ENCODE measurements at regions not wholly inside any gene's neighbourhood (a gene's known extent, or its start where the extent isn't known, plus 50 kb on each side); places are given as distances from the start of the nearest gene placed in this dataset.
"Not testable (repeated sequence)": the region's sequence is repeated elsewhere in the genome, so short reads cannot be mapped to it uniquely, and the experiment has no call there.

- TF ChIP-seq SPI1 (IDR thresholded peaks at IDR 0.05; ENCODE audit: low read depth, low read length) (no peak), POU2F2 (IDR thresholded peaks at IDR 0.05; ENCODE audit: low read depth, low read length) (no peak), TAF1 (IDR thresholded peaks at IDR 0.05; ENCODE audit: low read depth, low read length) (no peak), POLR2AphosphoS5 (IDR thresholded peaks at IDR 0.05; ENCODE audit: low read depth, low read length) (no peak)
- peak; percentile 69 for FAIRE-seq
- DNase-seq (ENCODE audit: insufficient read length, low spot score): no peak
Measured at GRCh38 chrY:16639777-16640176, 1240.2 kb downstream of the CDY2B start.

DNA sequence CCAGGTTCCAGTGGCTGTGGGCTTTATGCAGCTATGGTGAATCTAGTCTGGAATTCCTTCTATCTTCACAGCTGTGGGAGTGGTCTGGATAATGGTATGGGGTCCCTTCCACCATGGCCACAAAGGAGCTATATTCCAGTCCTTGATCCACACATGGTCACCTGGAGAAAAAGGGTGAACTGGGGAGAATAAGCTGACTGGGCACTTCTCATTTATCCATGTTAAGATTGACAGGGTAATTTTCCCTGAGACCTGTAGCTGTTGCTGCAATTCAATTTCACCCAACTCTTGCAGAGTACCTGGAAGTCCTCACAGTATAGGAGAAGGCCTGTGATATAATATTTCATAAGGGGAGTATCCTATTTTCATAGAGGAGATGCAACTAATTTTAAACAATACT lies 1241.3 kb downstream of the CDY2B start:
- peak; percentile 70 for FAIRE-seq
- DNase-seq (ENCODE audit: insufficient read length, low spot score): not testable (repeated sequence)

DNA sequence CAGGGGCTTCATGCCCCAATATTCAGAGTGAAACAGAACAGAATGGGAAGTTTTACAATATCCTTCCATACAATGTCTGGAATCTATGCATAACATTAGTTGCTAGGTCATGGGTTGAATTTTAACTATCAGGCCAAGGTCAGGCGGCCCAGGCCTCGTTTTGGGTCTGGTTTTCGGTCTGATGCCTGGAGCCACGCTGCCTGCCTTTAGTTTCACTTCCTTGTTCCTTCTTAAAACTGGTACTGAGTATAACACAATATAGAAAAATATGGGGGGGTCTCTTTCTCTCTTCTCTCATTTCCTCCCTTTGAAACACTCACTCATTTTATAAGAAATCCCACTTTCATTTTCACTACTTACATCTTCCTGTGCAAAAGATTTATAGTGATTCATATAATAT lies 1243.8 kb downstream of the CDY2B start:
- TF ChIP-seq PAX5 (IDR thresholded peaks at IDR 0.05; ENCODE audit: insufficient read depth, low read length, severe bottlenecking) (peak; percentile 17), POU2F2 (IDR thresholded peaks at IDR 0.05; ENCODE audit: low read depth, low read length) (no peak), SPI1 (IDR thresholded peaks at IDR 0.05; ENCODE audit: low read depth, low read length) (peak; percentile 93), POLR2AphosphoS5 (IDR thresholded peaks at IDR 0.05; ENCODE audit: low read depth, low read length) (no peak)
- peak; percentile 87 for FAIRE-seq
- no peak for DNase-seq (ENCODE audit: insufficient read length, low spot score)

GRCh38 chrY:16629146-16629545 lies 1250.9 kb downstream of the CDY2B start:
- FAIRE-seq (no peak), DNase-seq (ENCODE audit: insufficient read length, low spot score) (no peak)
- no peak for TF ChIP-seq SPI1 (IDR thresholded peaks at IDR 0.05; ENCODE audit: low read depth, low read length)
- no peak for TF ChIP-seq POLR2A (IDR thresholded peaks at IDR 0.05; ENCODE audit: low read depth, low read length)
- TF ChIP-seq TAF1 (IDR thresholded peaks at IDR 0.05; ENCODE audit: low read depth, low read length): no peak
- TF ChIP-seq POLR2AphosphoS5 (IDR thresholded peaks at IDR 0.05; ENCODE audit: low read depth, low read length): no peak
- no peak for TF ChIP-seq PAX5 (IDR thresholded peaks at IDR 0.05; ENCODE audit: insufficient read depth, low read length, severe bottlenecking)
- no peak for TF ChIP-seq POU2F2 (IDR thresholded peaks at IDR 0.05; ENCODE audit: low read depth, low read length)

DNA sequence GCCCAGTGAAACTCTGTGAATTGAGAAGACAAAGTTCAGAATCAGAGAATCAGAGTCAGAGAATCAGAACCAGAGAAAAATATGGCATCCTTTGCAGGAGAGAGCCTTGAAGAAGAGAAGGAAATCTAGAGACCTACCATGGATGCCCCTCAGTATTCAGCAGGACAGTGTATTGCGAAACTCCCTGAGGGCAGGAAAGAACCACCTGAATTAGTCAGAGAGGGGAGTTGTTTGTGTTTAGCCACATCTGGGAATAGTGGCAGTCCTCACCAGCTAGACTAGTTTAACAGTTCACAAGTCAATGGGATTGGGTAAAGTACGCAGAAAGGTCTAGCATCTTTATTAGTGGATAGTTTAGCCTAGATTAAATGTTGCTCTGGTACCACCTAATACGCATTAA lies 1252.9 kb downstream of the CDY2B start:
- TF ChIP-seq POLR2A (IDR thresholded peaks at IDR 0.05; ENCODE audit: low read depth, low read length) (no peak), SPI1 (IDR thresholded peaks at IDR 0.05; ENCODE audit: low read depth, low read length) (no peak), TAF1 (IDR thresholded peaks at IDR 0.05; ENCODE audit: low read depth, low read length) (no peak), POU2F2 (IDR thresholded peaks at IDR 0.05; ENCODE audit: low read depth, low read length) (no peak)
- DNase-seq (ENCODE audit: insufficient read length, low spot score) (no peak), FAIRE-seq (no peak)

DNA sequence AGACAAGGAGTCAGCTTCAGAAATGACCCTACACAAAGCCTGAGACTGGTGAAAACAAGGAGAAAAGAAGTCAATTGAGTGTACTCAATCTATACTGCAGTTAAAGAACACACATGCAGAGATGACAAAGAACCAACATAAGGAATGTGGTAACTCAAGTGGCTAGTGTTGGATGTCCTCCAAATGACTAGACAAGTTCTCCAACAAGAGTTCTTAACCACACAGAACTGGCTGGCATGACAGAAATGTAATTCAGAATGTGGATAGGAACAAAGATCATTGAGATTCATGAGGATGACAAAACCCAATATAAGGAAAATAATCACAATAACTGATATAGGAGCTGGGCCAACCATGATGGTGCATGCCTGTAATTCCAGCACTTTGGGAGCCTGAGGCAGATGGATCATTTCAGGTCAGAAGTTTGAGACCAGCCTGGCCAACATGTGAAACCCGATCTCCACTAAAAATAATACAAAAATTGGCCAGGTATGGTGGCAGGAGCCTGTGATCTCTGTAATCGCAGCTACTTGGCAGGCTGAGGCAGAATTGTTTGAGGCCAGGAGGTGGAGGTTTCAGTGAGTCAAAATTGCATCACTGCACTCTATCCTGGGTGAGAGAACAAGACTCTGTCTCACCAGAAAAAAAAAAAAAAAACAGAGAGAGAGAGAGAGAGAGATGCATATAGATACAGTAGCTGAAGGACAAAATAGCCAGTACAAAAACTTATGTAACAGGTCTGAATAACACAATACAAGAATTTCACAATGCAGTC lies 1263.6 kb downstream of the CDY2B start:
- no peak for DNase-seq (ENCODE audit: insufficient read length, low spot score)
- TF ChIP-seq SPI1 (IDR thresholded peaks at IDR 0.05; ENCODE audit: low read depth, low read length) (no peak), PAX5 (IDR thresholded peaks at IDR 0.05; ENCODE audit: insufficient read depth, low read length, severe bottlenecking) (no peak), POLR2A (IDR thresholded peaks at IDR 0.05; ENCODE audit: low read depth, low read length) (no peak), POLR2AphosphoS5 (IDR thresholded peaks at IDR 0.05; ENCODE audit: low read depth, low read length) (no peak), TAF1 (IDR thresholded peaks at IDR 0.05; ENCODE audit: low read depth, low read length) (no peak)
- no peak for FAIRE-seq

- FAIRE-seq (no peak), DNase-seq (ENCODE audit: insufficient read length, low spot score) (no peak)
- TF ChIP-seq POU2F2 (IDR thresholded peaks at IDR 0.05; ENCODE audit: low read depth, low read length) (no peak), PAX5 (IDR thresholded peaks at IDR 0.05; ENCODE audit: insufficient read depth, low read length, severe bottlenecking) (no peak), SPI1 (IDR thresholded peaks at IDR 0.05; ENCODE audit: low read depth, low read length) (no peak), POLR2A (IDR thresholded peaks at IDR 0.05; ENCODE audit: low read depth, low read length) (no peak), TAF1 (IDR thresholded peaks at IDR 0.05; ENCODE audit: low read depth, low read length) (no peak), POLR2AphosphoS5 (IDR thresholded peaks at IDR 0.05; ENCODE audit: low read depth, low read length) (no peak)
Measured at GRCh38 chrY:16608679-16609078, 1271.3 kb downstream of the CDY2B start.

DNA sequence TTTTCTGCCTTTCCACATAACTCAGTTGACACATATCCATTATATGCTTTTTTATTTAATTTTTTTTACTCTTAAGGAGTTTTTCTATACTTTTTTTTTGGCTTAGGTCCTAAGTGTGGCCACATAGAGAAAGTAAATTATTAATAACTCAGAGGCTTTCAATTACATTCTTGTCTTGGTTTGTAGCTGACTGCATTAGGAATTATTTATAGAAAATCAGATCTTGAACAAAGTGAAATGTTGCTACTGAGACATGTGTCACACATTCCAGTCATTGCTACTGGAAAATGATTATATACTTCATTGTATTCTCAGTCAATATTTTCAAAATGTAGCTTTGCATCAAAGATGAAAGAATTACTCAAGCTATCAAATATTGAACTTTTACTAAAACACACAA lies 1277.9 kb downstream of the CDY2B start:
- FAIRE-seq (no peak), DNase-seq (ENCODE audit: insufficient read length, low spot score) (no peak)
- TF ChIP-seq SPI1 (IDR thresholded peaks at IDR 0.05; ENCODE audit: low read depth, low read length) (no peak), POLR2A (IDR thresholded peaks at IDR 0.05; ENCODE audit: low read depth, low read length) (no peak), POLR2AphosphoS5 (IDR thresholded peaks at IDR 0.05; ENCODE audit: low read depth, low read length) (no peak), PAX5 (IDR thresholded peaks at IDR 0.05; ENCODE audit: insufficient read depth, low read length, severe bottlenecking) (no peak), TAF1 (IDR thresholded peaks at IDR 0.05; ENCODE audit: low read depth, low read length) (no peak), POU2F2 (IDR thresholded peaks at IDR 0.05; ENCODE audit: low read depth, low read length) (no peak)

DNA sequence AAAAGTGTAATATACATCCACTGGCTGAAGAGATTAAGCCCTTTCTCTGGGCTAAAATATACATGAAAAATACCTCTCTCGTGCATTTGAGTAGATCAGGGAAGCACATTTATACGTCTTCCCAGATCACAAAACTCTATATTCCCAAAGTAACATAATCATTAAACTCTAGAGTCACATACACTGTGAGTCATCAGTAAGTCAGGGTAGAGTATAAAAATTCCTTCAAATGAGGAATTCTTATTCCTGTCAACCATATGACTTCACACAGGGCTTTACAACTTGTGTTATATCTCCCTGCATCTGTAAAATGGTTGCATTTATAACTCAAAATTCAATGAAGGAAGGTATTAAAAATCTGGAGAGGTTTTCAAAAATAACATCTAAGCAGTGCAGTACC lies 1278.4 kb downstream of the CDY2B start:
- FAIRE-seq: no peak
- TF ChIP-seq POLR2A (IDR thresholded peaks at IDR 0.05; ENCODE audit: low read depth, low read length) (no peak), TAF1 (IDR thresholded peaks at IDR 0.05; ENCODE audit: low read depth, low read length) (no peak), SPI1 (IDR thresholded peaks at IDR 0.05; ENCODE audit: low read depth, low read length) (no peak), POLR2AphosphoS5 (IDR thresholded peaks at IDR 0.05; ENCODE audit: low read depth, low read length) (no peak), PAX5 (IDR thresholded peaks at IDR 0.05; ENCODE audit: insufficient read depth, low read length, severe bottlenecking) (no peak), POU2F2 (IDR thresholded peaks at IDR 0.05; ENCODE audit: low read depth, low read length) (no peak)

DNA sequence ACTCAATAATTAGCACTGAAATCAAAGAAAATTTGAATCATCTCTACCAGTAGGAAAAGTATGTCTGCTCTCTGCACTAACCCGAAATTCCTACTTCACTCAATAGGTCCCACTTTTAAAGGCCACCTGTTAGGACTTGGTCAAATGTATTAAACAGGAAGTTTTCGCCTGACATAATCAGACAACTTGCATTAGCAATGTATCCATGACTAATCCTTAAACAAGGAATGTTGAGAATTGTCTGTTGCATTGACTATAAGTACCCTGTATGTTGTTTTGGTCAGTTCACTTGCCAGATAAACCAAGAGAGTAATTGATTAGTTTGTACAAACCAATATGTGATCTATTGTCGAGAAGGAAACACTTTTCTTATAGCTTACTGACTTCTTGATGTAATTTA lies 1308.0 kb downstream of the CDY2B start:
- DNase-seq (ENCODE audit: insufficient read length, low spot score): no peak
- TF ChIP-seq POLR2AphosphoS5 (IDR thresholded peaks at IDR 0.05; ENCODE audit: low read depth, low read length) (no peak), SPI1 (IDR thresholded peaks at IDR 0.05; ENCODE audit: low read depth, low read length) (no peak), PAX5 (IDR thresholded peaks at IDR 0.05; ENCODE audit: insufficient read depth, low read length, severe bottlenecking) (no peak), POU2F2 (IDR thresholded peaks at IDR 0.05; ENCODE audit: low read depth, low read length) (no peak), POLR2A (IDR thresholded peaks at IDR 0.05; ENCODE audit: low read depth, low read length) (no peak), TAF1 (IDR thresholded peaks at IDR 0.05; ENCODE audit: low read depth, low read length) (no peak)
- FAIRE-seq: no peak

More for the DNA sequence above, 1278.4 kb downstream of the CDY2B start:
- DNase-seq (ENCODE audit: insufficient read length, low spot score): no peak

Measured in GM12891 (cell line).